ENCODE measurements at regions not wholly inside any gene's neighbourhood (a gene's known extent, or its start where the extent isn't known, plus 50 kb on each side); places are given as distances from the start of the nearest gene placed in this dataset.
"Not testable (repeated sequence)": the region's sequence is repeated elsewhere in the genome, so short reads cannot be mapped to it uniquely, and the experiment has no call there.

DNA sequence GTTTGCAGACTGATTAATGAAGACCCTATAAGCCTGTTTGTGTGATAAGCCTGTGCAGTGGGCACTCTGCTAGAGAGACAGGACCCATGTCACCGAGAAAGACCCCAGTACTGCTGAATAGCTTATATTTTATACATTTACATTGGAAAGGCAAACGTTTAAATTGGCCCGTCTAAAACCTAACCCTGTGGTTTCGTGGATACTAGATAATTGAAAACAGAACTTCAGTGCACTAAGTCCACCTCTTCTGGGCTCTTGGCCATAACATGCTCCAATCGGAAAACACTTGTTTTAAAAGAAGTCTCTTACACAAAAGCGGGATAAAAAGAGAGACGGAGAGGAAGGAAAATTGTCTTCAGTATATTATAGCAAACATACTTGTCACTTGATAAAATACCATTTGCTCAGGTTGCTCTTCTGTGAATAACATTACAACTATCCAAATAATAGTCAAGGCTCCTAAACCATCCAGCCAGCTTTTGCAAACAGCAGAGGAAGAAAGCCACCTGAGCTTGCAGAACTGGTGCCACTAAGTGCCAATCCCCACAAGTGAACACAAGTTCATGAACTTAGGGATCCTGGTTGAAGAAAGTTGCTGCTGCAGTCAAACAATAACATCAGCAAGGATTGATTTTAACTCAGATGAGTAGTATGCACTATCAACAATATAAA, 218.4 kb upstream of the FN1 start:
- no peak for DNase-seq (ENCODE audit: low read depth, low spot score)

GRCh38 chr2:215653344-215654030, 217.6 kb upstream of the FN1 start:
- no peak for DNase-seq (ENCODE audit: low read depth, low spot score)
- no peak overlapping the region for H3K4me3 ChIP-seq (ENCODE audit: low read length)

More for the DNA sequence above, 218.4 kb upstream of the FN1 start:
- no peak overlapping the region for H3K4me3 ChIP-seq (ENCODE audit: low read length)

GRCh38 chr2:215652388-215652787, 216.5 kb upstream of the FN1 start:
- DNase-seq (ENCODE audit: low read depth, low spot score) = no peak
- no peak overlapping the region for H3K4me3 ChIP-seq (ENCODE audit: low read length)

DNA sequence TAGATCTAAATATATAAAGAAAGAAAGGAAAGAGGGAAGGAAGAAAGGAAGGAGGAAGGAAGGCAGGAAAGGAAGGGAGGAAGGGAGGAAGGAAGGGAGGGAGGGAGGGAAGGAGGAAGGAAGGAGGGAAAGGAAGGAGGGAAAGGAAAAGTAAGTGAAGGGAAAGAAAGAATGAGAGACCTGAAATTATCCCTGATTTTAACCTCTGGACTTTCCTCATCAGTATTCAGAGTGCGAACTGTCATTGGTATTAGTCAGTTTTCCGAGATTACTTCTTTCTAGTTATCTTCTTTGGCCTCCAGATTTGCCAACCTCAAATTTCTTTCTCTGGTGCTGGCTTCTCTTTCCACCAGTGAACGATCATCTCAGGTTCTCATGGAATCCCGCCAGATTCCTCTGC, 215.5 kb upstream of the FN1 start:
- no peak overlapping the region for H3K4me3 ChIP-seq (ENCODE audit: low read length)
- no peak for DNase-seq (ENCODE audit: low read depth, low spot score)

GRCh38 chr2:215644233-215644897, 208.5 kb upstream of the FN1 start:
- DNase-seq (ENCODE audit: low read depth, low spot score) = no peak

DNA sequence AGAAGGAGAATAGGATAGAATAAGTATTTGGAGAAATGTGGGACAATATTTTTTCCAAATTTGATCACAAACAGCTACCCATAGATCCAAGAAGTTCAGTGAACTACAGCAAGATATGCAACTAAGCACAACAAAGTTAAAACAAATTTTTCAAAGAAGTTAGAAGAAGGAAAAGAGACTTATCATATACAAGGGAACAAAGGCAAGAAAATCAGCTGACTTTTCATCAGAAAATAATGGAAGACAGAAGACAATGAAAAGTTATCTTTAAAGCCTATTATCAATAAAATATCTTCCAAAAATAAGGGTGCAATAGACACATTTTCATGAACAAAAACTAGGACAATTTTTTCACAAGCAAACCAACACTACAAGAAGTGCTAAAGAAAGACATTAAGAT, 202.8 kb upstream of the FN1 start:
- H3K4me3 ChIP-seq (ENCODE audit: low read length) = no peak overlapping the region
- DNase-seq (ENCODE audit: low read depth, low spot score) = no peak

More at GRCh38 chr2:215644233-215644897, 208.5 kb upstream of the FN1 start:
- H3K4me3 ChIP-seq (ENCODE audit: low read length) = no peak overlapping the region

- no peak for DNase-seq (ENCODE audit: low read depth, low spot score)
- H3K4me3 ChIP-seq (ENCODE audit: low read length) = no peak overlapping the region
Measured at GRCh38 chr2:215637651-215638050, 201.8 kb upstream of the FN1 start.

GRCh38 chr2:215636816-215637215, 200.9 kb upstream of the FN1 start:
- no peak for DNase-seq (ENCODE audit: low read depth, low spot score)

DNA sequence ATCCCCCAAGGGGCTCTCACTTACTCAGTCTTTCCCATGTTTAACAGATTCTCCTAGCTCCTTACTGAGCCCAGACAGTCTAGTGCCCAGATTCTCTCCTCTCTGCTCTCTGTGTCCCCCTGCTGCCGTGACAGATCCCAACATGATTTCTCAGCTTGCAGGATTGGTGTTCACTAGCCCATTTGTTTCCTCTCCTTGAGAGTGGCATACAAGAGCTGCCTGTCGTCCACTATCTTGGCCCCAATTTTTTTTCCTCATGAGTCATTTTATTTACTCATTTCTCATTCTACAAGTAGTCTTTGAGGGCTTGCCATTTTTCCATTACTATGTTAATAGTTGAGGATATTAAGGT, 199.9 kb upstream of the FN1 start:
- no peak for DNase-seq (ENCODE audit: low read depth, low spot score)

More at GRCh38 chr2:215636816-215637215, 200.9 kb upstream of the FN1 start:
- H3K4me3 ChIP-seq (ENCODE audit: low read length) = no peak overlapping the region

GRCh38 chr2:215635071-215635787, 199.4 kb upstream of the FN1 start:
- no peak overlapping the region for H3K4me3 ChIP-seq (ENCODE audit: low read length)
- DNase-seq (ENCODE audit: low read depth, low spot score) = no peak

More for the DNA sequence above, 199.9 kb upstream of the FN1 start:
- H3K4me3 ChIP-seq (ENCODE audit: low read length) = no peak overlapping the region

DNA sequence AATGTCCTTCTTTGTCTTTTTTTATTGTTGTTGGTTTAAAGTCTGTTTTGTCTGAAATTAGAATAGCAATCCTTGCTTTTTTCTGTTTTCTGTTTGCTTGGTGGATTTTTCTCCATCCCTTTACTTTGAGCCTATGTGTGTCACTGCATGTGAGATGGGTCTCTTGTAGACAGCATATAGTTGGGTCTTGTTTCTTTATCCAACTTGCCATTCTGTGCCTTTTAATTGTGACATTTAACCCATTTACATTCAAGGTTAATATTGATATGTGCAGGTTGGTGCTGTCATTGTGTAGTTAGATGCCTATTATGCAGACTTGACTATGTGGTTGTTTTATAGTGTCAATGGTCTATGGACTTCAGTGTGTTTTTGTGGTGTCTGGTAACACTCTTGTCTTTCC, 197.5 kb upstream of the FN1 start:
- DNase-seq (ENCODE audit: low read depth, low spot score) = no peak
- H3K4me3 ChIP-seq (ENCODE audit: low read length) = no peak overlapping the region

GRCh38 chr2:215631696-215632095, 195.8 kb upstream of the FN1 start:
- no peak overlapping the region for H3K4me3 ChIP-seq (ENCODE audit: low read length)
- no peak for DNase-seq (ENCODE audit: low read depth, low spot score)

DNA sequence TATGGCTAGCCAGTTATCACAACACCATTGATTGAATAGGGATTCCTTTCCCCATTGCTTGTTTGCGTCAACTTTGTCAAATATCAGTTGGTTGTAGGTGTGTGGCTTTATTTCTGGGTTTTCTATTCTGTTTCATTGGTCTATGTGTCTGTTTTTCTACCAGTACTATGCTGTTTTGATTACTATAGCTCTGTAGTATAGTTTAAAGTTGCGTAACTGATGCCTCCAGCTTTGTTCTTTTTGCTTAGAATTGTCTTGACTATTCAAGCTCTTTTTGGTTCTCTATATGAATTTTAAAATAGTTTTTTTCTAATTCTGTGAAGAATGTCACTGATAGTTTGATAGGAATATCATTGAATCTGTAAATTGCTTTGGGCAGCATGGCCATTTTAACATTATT, 194.9 kb upstream of the FN1 start:
- not testable (repeated sequence) for DNase-seq (ENCODE audit: low read depth, low spot score); H3K4me3 ChIP-seq (ENCODE audit: low read length)

GRCh38 chr2:215627771-215628170, 191.9 kb upstream of the FN1 start:
- H3K4me3 ChIP-seq (ENCODE audit: low read length) = no peak overlapping the region
- DNase-seq (ENCODE audit: low read depth, low spot score) = no peak

DNA sequence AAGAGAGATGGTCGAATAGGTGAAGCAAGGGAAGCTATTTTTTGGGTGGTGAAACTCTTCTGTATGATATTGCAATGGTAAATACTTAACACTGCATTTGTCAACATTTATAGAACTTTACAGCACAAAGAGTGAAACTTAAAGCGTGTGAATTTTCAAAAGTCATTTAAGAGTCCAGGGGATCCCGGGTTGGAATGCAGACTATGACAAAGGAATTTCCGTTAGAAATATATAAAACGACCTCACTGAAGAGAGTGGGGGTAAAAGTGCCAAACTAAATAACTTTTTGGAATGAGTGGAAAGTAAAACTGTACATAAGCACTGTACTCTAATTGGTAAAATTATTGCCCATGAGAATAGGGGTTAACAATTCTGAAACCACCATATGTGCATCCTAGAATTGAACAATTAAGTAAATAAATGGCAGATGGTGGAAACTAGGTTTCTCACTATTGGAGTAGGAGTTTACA, 191.0 kb upstream of the FN1 start:
- DNase-seq (ENCODE audit: low read depth, low spot score) = no peak
- no peak overlapping the region for H3K4me3 ChIP-seq (ENCODE audit: low read length)

DNA sequence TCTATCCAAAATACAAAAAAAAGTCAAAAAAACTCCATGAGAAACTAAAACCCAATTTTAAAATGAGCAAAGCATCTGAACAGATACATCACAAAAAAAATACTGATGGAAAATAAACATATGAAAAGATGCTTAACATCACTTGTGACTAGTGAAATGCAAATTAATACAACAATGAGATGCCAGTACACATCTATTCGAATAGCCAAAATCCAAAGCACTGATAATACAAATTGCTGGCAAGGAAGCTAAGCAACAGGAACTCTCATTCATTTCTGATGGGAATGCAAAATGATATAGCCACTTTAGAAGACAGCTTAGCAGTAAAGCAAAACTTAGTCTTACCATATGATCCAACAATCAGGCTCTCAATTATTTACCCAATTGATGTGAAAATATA, 190.2 kb upstream of the FN1 start:
- no peak overlapping the region for H3K4me3 ChIP-seq (ENCODE audit: low read length)
- no peak for DNase-seq (ENCODE audit: low read depth, low spot score)

GRCh38 chr2:215625207-215625606, 189.3 kb upstream of the FN1 start:
- no peak for DNase-seq (ENCODE audit: low read depth, low spot score)
- no peak overlapping the region for H3K4me3 ChIP-seq (ENCODE audit: low read length)

DNA sequence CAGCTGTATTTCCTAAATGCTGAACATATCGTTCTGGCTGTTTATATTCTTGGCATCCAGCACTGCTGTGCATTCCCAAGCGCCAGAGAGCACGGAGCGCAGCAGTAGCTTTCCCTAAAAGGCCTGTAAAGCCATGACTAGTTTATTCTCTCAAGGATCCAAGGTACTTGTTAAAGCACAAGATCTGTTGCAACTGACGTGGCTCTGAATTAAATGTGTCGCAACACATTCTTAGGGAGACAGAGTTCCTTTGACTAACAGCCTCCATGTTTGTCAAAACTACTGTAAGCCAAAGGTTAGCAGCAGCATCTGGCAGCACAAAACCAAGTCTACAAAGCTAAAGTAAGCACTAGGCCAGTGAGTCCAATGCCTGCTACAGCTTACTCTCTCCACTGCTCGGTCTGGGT, 188.6 kb upstream of the FN1 start:
- H3K4me3 ChIP-seq (ENCODE audit: low read length) = no peak overlapping the region
- DNase-seq (ENCODE audit: low read depth, low spot score) = no peak

- no peak overlapping the region for H3K4me3 ChIP-seq (ENCODE audit: low read length)
- no peak for DNase-seq (ENCODE audit: low read depth, low spot score)
Measured at GRCh38 chr2:215622837-215623236, 187.0 kb upstream of the FN1 start.

GRCh38 chr2:215621381-215621780, 185.5 kb upstream of the FN1 start:
- no peak overlapping the region for H3K4me3 ChIP-seq (ENCODE audit: low read length)
- DNase-seq (ENCODE audit: low read depth, low spot score) = no peak

Measured in Jurkat, Clone E6-1 (cell line).